HG02973 (cell line): ENCODE measurements at regions not wholly inside any gene's neighbourhood (a gene's known extent, or its start where the extent isn't known, plus 50 kb on each side); places are given as distances from the start of the nearest gene placed in this dataset.

Experiments
- ATAC-seq: cut with Tn5 transposase; IDR thresholded peaks from one replicate; pipeline ENCODE4 v1.9.1; 2021; ENCODE audit warnings: moderate library complexity; ENCODE audit not compliant: unreplicated experiment

DNA sequence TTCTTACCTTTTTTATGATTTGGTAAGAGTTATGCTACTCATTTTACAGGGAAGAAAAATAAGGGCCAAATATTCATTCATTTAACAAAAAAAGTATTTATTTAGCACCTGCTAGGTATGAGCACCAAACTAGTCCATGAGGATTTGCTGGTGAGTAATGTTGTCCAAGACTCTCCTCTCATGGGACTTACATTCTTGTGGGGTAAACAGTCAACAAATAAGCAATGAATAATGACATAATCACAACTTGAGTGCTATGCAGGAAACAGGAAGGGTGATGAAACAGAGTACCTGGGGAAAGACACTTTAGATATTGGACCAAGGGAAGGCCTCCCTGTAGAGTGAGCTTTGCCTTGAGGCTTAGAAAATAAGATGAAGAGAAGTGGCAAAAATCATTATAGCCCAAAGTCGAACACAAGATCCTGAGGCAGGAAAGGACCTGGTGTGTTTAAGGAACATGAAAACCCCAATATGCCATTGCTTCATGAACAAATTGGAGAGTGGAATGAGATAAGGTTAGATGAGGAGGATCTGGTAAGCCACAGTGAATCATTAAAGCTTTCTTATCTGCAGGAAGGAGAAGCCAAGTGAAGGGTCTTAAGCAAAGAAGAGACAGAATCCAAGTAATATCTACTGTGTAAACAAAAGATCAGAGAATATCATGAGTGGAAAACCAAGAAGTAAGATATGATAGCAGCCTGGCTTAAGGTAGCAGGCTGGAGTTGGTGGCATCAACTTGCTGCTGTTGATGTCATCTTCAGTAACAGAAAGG lies 294.5 kb upstream of the NBEA start:
- no peak for ATAC-seq

DNA sequence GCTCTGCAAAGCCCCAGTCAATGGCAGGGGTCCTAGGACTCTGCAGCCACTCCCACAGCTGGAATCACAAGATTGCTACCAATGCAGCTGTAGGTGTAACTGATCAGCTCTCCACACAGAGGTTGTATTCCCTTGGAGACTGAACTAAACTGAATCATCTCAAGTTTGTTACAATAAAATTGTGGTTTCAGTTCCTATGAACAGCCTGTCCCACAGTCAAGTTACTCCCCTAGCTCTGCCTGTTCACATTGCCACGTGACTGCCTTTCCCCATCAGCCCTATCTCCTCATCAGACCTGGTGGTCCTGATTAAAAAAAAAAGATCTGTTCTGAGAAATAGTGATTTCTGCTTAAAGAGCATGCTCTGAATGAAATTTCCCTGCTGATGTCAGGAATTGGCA lies 287.9 kb upstream of the NBEA start:
- ATAC-seq, result no peak

DNA sequence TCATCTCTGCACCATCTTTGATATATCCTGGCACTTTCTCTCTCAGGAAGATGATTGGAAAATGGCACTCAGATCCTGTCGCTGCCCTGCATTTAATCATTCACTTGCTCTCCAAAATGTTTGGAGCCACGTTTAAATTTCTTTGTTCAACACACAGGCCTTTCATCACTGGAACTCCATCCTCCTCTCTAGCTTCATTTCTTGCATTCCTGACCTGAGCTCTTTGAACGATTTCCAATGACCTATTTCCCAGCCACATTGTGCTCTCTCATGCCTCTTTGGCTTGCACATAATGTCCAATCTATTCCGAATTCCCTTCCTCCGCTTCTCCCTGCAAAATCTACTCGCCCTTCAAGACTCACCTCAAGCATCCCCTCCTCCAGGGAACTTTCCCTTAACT lies 287.4 kb upstream of the NBEA start:
- ATAC-seq, result no peak

DNA sequence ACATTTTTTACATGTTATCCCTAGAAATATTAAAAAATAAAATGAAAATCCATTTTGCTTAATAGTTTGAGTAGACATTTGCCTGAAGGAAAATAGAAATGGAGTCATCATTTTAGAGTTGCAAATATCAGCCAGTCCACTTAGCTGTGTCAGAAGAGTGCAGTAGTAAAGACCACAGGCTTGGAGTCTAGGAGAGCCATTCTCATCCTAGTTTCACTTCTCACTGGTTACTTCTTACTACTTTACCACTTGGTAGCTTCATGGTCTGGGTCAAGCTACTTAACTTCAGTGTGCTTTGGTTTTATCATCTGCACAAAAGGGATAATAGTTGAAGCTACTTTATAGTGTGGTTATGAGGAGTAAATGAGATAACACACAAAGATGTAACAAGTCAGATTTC lies 286.5 kb upstream of the NBEA start:
- ATAC-seq, result no peak

DNA sequence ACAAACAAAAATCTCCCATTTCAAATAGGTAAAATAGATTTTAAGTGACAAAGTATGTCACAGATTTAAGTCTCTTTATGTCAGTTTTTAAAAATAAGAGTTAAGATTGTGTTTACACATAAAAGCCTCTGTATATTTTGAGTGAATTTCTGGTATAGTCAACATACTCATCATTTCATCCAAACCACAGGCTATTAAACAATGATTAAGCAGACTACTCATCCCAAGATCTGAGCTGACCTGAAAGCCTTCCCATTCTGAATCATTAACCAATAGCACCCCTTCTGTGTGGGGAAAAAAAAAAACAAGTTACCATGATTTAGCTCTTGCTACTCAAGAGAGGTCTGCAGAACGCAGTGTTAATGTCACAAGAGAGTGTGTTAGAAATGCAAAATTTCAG lies 284.4 kb upstream of the NBEA start:
- ATAC-seq, result no peak

DNA sequence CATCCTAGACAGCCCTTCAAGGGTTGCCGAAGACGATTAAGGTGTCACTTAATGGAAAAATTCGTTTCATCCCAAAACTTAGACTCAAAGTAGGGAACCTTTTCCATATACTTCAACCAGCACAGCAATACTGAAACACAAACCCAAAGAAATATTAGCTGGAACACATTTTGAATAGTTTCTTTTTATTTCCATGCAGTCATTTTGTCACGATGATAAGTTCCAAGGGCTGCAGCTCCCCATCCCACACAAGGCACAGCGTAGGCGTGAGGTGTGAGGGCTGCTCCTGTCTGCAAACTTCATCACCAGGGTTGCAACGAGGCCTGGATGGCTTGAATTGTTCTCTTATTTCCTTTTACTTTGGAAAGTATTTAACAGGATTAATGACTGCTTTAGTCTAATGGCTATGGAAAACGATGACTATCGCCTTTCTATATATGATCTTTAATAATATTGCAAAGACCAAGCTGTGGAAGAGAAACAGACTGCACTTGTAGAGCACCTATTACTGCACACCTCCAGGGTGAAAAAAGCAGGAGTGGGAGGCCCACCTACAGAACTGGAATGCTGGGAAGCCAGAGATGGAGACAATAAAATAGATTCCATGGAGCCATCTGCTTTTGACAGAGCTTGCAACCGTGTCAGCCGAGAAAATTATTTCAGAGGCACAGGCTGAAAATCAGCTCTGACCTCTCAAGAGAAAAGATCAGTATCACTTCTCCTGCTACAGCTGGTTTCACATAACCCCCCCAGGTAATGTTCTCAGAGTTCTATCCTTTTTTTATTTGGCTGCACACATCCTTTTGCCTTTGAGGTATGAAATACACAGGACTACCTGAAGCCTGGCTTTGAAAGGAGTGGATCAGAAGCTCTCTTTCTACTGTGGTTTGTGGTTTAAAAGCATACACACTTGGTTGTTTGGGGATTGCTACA lies 274.5 kb upstream of the NBEA start:
- no peak for ATAC-seq

DNA sequence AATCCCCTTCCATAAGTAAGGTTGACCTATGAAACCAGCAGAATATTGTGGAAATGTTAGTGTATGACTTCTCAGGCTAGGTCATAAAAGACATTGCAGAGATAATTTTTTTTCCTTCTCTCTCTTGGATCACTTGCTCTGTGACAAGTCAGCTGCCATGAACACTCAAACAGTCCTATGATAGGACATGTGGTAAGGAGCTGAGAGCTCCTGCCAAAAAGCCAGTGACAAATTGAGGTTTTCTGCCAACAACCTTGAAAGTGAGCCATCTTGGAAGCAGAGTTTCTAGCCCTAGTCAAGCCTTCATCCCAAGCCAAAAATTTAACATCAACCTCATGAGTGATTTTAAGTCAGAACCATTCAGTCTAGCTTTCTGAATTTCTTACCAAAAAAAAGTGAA lies 270.9 kb upstream of the NBEA start:
- ATAC-seq, result no peak

DNA sequence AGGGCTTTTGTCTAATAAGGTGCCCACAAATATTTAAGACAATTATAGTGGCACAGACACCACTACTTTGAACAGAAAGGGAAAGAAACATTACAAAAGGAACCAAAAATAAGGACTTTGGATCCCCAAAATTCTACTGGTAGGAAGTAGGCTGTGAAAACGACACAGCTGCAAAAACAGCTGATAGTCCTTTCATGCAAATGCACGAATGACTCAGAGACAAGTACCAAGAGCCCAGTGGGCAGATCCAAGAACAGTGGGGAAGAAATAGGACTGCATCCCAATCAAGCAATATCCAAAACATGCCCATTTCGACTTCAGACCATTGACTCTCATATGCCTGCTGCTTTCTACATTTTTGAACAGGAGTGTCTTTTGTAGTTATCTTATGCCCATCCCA lies 269.4 kb upstream of the NBEA start:
- ATAC-seq, result no peak

DNA sequence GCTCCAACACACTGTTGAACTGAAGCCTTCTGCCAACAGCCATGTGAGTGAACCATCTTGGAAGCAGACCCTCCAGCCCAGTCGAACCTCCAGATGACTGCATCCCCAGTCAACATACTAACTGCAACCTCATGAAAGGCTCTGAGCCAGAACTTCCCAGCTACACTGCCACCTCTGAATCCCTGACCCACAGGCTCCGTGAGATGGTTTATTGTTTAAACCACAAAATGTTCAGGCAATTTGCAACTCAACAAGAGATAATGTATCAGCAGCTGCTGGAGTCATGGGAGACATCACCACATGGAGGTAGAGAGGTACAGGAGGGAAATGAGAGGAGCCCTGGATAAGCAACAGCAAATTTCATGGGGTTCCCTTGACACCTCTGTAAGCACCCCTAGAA lies 266.4 kb upstream of the NBEA start:
- no peak for ATAC-seq

DNA sequence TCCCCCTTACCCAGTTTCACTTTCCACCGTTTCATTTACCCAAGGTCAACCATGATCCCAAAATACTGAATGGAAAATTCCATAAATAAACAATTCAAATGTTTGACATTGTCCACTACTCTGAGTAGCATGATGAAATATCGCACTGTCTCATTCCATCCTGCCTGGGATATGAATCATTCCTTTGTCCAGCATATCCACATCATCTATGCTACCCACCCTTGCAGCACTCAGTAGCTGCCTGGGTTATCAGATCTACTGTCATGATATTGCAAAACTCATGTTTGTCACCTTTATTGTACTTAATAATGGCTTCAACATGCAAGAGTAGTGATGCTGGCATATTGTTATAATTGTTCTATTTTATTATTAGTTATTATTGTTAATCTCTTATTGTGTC lies 263.9 kb upstream of the NBEA start:
- no peak for ATAC-seq

DNA sequence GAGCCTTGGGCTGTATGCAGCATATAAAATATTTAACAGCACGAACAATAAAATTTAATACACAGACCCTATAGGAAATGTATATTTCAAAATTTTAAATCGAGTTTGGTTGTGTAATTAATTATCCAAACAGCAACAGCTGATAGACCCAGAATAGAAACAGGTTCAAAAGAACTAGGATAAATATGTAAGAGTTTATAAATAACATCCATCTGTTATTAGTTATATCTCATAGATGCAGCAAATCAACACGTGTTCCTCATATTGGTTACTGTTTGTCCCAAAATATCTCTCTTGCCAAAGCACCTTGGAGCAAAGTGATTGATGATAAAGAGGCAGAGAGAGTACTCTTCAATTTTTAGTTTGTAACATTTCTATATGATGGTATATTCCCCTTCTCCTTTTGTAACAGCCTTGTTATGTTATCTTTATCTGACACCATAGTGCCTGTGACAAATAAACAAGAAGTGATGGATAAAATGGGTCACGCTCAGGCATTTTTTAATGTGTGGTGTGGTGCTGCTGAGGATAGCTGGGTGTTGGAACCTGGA lies 260.6 kb upstream of the NBEA start:
- ATAC-seq, result no peak

DNA sequence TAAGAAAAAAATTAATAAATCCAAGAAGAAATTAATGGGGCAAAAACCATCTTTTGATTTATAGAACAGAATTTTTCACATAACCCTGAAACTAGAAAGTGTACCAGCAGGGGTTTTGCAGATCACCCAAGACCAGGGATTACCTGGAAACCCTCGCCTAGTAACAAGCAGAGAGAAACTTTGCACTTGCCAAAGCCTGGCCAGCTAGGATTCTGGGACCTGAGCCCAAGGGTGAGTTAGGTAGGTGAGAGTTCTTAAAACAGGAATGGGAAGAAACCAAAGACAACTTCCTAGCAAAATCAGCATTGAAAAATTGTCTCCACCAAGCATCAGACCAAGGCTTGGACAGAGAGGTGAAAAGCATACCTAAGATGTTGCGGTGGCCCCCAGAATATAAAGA lies 247.0 kb upstream of the NBEA start:
- ATAC-seq, result no peak

DNA sequence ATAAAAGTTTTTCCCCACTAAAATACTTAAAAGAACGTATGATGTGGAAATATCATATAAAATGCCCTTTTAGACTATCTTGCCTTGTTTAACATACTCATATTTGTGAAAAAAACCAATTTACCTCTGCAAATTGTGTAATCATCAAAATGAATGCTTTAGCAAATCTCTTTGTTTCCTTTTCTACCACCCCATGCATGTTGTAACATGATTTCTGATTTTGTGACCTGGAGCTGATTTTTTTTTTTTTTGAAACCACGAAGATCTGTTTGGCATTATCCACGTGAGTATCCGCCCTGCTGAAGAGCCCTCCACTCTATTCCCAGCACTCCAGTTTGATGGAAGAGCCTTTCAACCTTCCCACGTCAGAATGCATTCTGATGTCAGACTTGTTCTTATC lies 245.8 kb upstream of the NBEA start:
- ATAC-seq, result no peak

DNA sequence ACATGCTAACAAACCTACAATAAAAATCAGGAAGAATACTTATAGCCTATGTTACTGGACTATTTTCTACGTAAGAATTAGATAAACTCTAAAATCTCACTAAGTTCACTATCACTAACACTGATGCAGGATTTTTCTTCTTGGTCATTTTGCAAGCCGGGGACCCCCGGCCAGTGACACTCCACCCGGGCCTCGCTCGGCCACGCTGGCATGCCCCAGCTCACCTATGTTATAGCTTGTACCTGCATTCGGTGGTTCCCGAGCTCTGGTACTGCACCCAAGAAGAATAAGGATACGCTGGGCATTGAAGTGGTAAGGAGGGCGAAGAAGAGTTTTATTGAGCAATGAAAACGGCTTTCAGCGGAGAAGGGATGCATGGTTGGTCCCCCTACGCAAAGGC lies 245.3 kb upstream of the NBEA start:
- no peak for ATAC-seq

DNA sequence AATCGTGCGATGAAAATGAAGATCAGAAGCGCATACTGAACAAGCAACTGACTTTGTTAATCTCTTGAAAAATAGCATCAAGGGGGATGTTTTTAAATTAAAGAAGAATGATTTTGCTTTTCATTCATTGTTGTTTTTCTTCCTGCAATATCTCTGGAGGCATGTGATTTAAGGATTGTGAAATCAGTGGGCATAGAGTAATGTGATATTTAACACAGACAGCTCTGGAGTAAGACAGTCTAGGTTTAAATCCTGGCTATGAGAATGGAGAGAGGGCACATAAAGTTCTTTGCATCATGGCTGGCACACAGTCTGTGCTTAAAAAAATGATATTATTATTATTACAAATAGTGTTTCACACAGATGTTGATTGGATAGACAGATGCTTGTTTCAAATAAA lies 243.1 kb upstream of the NBEA start:
- ATAC-seq, result no peak

DNA sequence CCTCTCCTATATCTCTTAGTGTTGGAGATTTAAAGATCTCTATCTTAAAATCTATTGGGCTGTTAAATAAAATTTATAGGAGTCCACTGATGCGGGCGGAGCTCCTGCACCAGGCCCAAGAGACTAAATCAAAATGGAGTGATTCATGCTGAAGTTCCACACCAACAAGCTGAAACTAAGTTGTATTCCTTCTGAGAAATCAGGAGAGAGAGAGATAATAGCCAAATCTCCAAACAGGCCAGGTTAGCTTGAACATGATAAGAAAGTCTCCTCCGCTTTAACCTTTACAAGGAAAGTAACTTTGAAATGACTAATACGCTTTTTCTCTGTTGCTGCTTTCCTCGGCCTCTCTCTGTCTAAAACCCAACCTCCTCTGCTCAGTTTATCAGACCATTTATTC lies 241.9 kb upstream of the NBEA start:
- no peak for ATAC-seq

DNA sequence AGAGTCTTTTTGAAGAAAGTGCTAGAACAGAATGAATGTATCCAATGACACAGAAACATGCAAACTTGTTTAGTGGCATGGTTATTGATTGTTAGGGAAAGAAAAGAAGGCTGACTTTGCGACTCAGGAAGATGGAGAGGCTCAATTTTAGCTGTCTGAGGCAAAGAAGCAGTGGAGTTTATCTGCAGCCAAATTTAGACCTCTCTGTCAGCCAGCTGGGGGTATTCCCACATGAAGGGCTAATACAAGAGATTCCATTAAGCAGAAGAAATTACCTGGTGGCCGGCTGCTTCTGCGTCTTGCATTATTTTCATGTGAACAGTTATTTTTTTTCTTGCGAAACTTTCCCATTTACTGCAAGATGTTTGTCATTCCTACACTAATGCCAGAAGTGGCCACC lies 240.2 kb upstream of the NBEA start:
- ATAC-seq, result no peak

DNA sequence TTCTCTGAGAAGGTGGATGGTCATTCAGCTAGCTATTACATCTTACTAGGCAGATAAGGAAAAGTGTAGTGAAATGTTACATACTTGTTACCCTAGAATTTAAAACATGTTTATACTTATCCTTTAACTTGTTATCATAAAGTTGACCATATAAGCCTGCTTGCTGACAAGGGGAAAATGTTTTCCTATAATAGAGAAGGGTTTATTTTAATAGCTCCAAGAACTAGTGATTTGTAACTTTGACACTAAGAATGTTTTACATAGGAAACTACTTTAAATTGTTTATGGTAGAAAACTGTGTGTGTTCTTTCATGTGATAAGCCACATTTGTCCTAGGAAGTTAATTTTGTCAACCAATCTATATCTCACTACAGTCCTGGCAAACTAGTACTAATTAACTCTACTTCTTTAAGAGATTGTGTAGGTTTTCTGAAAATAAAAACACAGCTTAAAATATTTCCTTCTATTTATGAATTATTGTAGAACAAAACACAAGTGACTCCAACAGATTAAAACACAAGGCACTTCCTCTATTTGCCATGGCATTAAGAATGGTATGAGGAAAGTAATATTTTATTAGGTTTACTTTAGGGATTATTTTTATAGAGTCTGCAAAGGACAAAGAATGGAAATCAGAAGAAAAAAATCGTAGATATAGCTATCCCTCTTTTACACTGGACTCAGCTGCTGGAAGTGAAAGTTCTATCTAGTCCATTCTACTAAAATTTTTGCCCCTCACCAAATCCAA lies 233.3 kb upstream of the NBEA start:
- ATAC-seq, result no peak

DNA sequence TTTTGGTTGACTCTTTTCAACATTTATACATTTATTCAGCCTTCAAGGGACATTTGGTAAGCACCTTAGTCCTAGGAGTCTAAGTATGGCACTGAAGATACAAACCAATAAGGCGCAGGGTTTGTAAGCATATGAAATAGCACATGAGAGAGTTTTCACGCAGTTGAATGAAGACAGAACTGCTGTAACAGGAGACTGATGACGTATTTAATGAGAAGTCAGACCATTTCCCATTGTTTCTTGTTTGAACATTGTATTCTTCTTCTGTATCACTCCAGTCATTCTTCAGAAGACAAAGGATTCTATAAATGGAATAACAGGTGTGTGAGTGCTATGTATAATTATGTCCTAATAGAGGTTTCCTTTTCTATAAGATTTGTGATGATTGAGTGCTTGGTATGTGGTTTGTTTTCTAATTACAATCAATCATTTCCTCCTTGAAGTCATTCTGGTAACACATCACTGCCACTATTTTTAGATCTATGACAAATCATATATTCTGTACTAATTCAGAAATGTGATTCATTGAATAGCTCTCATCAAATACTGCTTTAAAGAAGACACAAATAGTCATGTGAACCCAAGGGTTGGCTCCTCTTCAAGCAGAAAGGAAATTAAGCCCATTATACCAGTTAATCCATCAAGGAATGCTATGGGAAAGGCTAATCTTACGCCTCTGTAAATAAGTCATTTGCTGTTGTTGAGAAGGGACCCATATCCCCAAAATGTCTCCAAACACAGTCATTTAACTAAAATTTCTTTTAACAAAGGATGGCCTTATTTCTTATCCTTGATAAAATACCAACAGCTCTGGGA lies 222.8 kb upstream of the NBEA start:
- no peak for ATAC-seq

DNA sequence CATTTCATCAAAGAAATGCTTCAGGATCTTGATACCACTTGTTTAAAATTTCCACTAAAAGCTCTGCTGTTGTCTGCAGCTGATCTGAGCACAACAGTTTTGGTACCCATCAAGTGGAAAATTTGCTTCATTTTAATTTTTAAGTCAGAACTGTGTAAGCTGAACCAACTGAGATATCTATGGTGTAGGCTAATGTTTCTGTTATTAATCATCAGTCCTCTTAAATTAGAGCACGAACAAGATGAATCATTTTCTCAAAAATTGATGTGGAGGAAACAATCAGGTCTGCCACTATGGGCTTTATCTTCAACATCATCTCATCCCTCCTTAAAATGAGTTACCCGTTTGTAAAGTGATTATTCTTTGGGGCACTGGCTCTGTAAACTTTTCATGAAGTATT lies 221.5 kb upstream of the NBEA start:
- ATAC-seq, result no peak
